Esophagus mucosa (tissue), 1 donor: ENCODE measurements at regions not wholly inside any gene's neighbourhood (a gene's known extent, or its start where the extent isn't known, plus 50 kb on each side); places are given as distances from the start of the nearest gene placed in this dataset.
"Not testable (repeated sequence)": the region's sequence is repeated elsewhere in the genome, so short reads cannot be mapped to it uniquely, and the experiment has no call there.

ENCODE experiments used
- ATAC-seq: fragments of 200-7000 bp; cut with Tn5 transposase; one replicate; pipeline ENCODE4 v1.9.1; 2020
- donor health status: DM: yes; HTN: yes; CAD: no.

GRCh38 chr7:121744319-121744718 is 128.6 kb upstream of the PTPRZ1 start:
- ATAC-seq, result peak; percentile 91

GRCh38 chr7:121741896-121742295 is 131.1 kb upstream of the PTPRZ1 start:
- peak; percentile 66 for ATAC-seq

GRCh38 chr7:121739465-121739864 is 133.5 kb upstream of the PTPRZ1 start:
- ATAC-seq, result no peak

- ATAC-seq, result no peak
Observed at GRCh38 chr7:121730869-121731268, 142.1 kb upstream of the PTPRZ1 start.

- ATAC-seq, result no peak
Observed at GRCh38 chr7:121714559-121715303, 158.2 kb upstream of the PTPRZ1 start.

GRCh38 chr7:121712961-121713360 is 160.0 kb upstream of the PTPRZ1 start:
- ATAC-seq, result not testable (repeated sequence)

GRCh38 chr7:121697731-121698316 is 175.1 kb upstream of the PTPRZ1 start:
- peak; percentile 89 for ATAC-seq

- ATAC-seq, result no peak
Observed at GRCh38 chr7:121696954-121697353, 176.0 kb upstream of the PTPRZ1 start.

GRCh38 chr7:121689749-121690148 is 183.2 kb upstream of the PTPRZ1 start:
- ATAC-seq, result no peak

- ATAC-seq, result no peak
Observed at GRCh38 chr7:121681700-121682099, 191.3 kb upstream of the PTPRZ1 start.

GRCh38 chr7:121676168-121676567 is 196.8 kb upstream of the PTPRZ1 start:
- no peak for ATAC-seq

GRCh38 chr7:121674455-121674854 is 198.5 kb upstream of the PTPRZ1 start:
- not testable (repeated sequence) for ATAC-seq

GRCh38 chr7:121669144-121669543 is 203.8 kb upstream of the PTPRZ1 start:
- no peak for ATAC-seq

- no peak for ATAC-seq
Observed at GRCh38 chr7:121666306-121666705, 206.7 kb upstream of the PTPRZ1 start.

- no peak for ATAC-seq
Observed at GRCh38 chr7:121643320-121643719, 229.6 kb upstream of the PTPRZ1 start.

GRCh38 chr7:121639705-121640104 is 233.3 kb upstream of the PTPRZ1 start:
- ATAC-seq, result no peak

- no peak for ATAC-seq
Observed at GRCh38 chr7:121638286-121638685, 234.7 kb upstream of the PTPRZ1 start.

GRCh38 chr7:121634356-121634755 is 238.2 kb upstream of the FAM3C start:
- no peak for ATAC-seq

- ATAC-seq, result no peak
Observed at GRCh38 chr7:121633186-121633585, 237.1 kb upstream of the FAM3C start.

- no peak for ATAC-seq
Observed at GRCh38 chr7:121624958-121625357, 228.8 kb upstream of the FAM3C start.

- no peak for ATAC-seq
Observed at GRCh38 chr7:121623130-121623872, 227.2 kb upstream of the FAM3C start.

GRCh38 chr7:121621937-121622336 is 225.8 kb upstream of the FAM3C start:
- no peak for ATAC-seq

- ATAC-seq, result no peak
Observed at GRCh38 chr7:121620953-121621606, 225.0 kb upstream of the FAM3C start.
